ENCODE measurements at regions not wholly inside any gene's neighbourhood (a gene's known extent, or its start where the extent isn't known, plus 50 kb on each side); places are given as distances from the start of the nearest gene placed in this dataset.

DNA sequence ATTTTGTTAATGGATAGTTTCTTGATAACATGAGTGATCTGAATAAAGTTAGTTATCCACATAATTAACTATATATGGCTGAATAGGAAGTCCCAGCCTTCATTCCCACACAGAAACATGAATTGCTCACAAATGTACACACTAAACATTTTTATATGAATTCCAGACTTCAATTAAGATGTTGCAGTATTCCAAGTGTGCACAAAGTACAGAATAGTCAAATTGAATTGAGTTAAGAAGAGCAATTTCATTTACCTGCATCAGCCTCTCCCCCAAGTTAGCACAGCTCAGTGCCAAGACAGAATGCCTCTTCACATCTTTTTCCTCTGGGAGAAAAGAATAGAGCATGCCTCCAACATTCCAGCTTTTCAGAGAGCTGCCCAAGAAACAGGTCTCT lies 207.0 kb upstream of the SAMSN1 start:
- Histone ChIP-seq H3K79me2 (ENCODE audit: insufficient read depth, low read length) (no peaks in the 10 kb centered on the region), H3K4me1 (ENCODE audit: insufficient read depth, low read length, poor library complexity, severe bottlenecking) (peaks cover 13% of the 10 kb centered on the region), H3K9me2 (replicated peaks; ENCODE audit: low read depth, low read length) (no peaks in the 10 kb centered on the region), H3K4me3 (ENCODE audit: low read length, poor library complexity, severe bottlenecking) (no peak overlapping the region), H3K9me3 (ENCODE audit: insufficient read depth, low read depth, low read length) (no peaks in the 10 kb centered on the region), H3K4me2 (ENCODE audit: low read depth, low read length, poor library complexity, severe bottlenecking) (peak overlapping the region; percentile 8), H2AFZ (ENCODE audit: low read length) (peak overlapping the region; percentile 80), H4K20me1 (ENCODE audit: insufficient read depth, low read length, poor library complexity, severe bottlenecking) (no peaks in the 10 kb centered on the region), H3F3A (ENCODE audit: low read depth) (no peaks in the 10 kb centered on the region), H3K9ac (ENCODE audit: low read depth, low read length, poor library complexity, severe bottlenecking) (no peak overlapping the region), H3K36me3 (ENCODE audit: insufficient read depth, low read length) (no peaks in the 10 kb centered on the region), H3K27me3 (ENCODE audit: insufficient read depth, low read length, poor library complexity, severe bottlenecking) (no peaks in the 10 kb centered on the region)
- TF ChIP-seq EZH2phosphoT487 (IDR thresholded peaks at IDR 0.05; ENCODE audit: borderline replicate concordance), result no peak
- TF ChIP-seq, protein P1, sequence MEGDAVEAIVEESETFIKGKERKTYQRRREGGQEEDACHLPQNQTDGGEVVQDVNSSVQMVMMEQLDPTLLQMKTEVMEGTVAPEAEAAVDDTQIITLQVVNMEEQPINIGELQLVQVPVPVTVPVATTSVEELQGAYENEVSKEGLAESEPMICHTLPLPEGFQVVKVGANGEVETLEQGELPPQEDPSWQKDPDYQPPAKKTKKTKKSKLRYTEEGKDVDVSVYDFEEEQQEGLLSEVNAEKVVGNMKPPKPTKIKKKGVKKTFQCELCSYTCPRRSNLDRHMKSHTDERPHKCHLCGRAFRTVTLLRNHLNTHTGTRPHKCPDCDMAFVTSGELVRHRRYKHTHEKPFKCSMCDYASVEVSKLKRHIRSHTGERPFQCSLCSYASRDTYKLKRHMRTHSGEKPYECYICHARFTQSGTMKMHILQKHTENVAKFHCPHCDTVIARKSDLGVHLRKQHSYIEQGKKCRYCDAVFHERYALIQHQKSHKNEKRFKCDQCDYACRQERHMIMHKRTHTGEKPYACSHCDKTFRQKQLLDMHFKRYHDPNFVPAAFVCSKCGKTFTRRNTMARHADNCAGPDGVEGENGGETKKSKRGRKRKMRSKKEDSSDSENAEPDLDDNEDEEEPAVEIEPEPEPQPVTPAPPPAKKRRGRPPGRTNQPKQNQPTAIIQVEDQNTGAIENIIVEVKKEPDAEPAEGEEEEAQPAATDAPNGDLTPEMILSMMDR (conservative IDR thresholded peaks at IDR 0.05; ENCODE audit: low read length), result no peak

DNA sequence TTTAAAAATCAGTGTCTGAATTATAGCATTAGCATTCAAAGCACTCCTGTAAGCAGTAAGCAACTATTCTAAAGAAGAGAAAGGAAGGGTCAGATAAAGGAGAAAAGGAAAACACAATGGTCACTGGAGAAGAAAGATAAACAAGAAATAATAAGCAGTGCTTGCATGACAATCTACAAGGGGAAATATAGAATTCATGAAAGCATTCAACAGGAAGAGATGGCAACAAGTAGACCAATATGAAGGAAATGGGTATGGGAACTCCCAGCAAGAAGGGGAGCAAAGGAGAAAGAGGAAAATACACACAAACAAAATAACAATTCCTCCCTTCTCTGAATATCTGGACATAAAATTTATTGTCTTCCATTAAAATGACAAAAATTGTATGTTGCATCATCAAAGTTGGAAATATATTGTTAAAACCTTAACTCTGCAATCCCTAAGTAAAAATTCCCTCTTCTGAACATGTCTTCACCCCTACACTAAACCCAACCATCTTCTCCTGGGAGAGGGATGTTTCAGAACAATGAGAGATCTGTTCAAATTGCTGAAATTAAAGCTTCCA lies 206.3 kb upstream of the SAMSN1 start:
- 0 out of 2 replicates have a peak overlapping the region, but pooled peaks have one; percentile 80 for H2AFZ ChIP-seq (ENCODE audit: low read length)
- no peak for TF ChIP-seq EZH2phosphoT487 (IDR thresholded peaks at IDR 0.05; ENCODE audit: borderline replicate concordance)
- TF ChIP-seq, protein P1 (conservative IDR thresholded peaks at IDR 0.05; ENCODE audit: low read length), result no peak
- no peak overlapping the region for H3K9ac ChIP-seq (ENCODE audit: low read depth, low read length, poor library complexity, severe bottlenecking)
- no peaks in the 10 kb centered on the region for H3K79me2 ChIP-seq (ENCODE audit: insufficient read depth, low read length)
- H3F3A ChIP-seq (ENCODE audit: low read depth), result no peaks in the 10 kb centered on the region
- no peaks in the 10 kb centered on the region for H3K9me2 ChIP-seq (replicated peaks; ENCODE audit: low read depth, low read length)
- no peaks in the 10 kb centered on the region for H3K36me3 ChIP-seq (ENCODE audit: insufficient read depth, low read length)
- H3K4me2 ChIP-seq (ENCODE audit: low read depth, low read length, poor library complexity, severe bottlenecking), result no peak overlapping the region
- H4K20me1 ChIP-seq (ENCODE audit: insufficient read depth, low read length, poor library complexity, severe bottlenecking), result no peaks in the 10 kb centered on the region
- no peaks in the 10 kb centered on the region for H3K9me3 ChIP-seq (ENCODE audit: insufficient read depth, low read depth, low read length)
- H3K4me1 ChIP-seq (ENCODE audit: insufficient read depth, low read length, poor library complexity, severe bottlenecking), result peaks cover 13% of the 10 kb centered on the region
- no peak overlapping the region for H3K4me3 ChIP-seq (ENCODE audit: low read length, poor library complexity, severe bottlenecking)
- H3K27me3 ChIP-seq (ENCODE audit: insufficient read depth, low read length, poor library complexity, severe bottlenecking), result no peaks in the 10 kb centered on the region

DNA sequence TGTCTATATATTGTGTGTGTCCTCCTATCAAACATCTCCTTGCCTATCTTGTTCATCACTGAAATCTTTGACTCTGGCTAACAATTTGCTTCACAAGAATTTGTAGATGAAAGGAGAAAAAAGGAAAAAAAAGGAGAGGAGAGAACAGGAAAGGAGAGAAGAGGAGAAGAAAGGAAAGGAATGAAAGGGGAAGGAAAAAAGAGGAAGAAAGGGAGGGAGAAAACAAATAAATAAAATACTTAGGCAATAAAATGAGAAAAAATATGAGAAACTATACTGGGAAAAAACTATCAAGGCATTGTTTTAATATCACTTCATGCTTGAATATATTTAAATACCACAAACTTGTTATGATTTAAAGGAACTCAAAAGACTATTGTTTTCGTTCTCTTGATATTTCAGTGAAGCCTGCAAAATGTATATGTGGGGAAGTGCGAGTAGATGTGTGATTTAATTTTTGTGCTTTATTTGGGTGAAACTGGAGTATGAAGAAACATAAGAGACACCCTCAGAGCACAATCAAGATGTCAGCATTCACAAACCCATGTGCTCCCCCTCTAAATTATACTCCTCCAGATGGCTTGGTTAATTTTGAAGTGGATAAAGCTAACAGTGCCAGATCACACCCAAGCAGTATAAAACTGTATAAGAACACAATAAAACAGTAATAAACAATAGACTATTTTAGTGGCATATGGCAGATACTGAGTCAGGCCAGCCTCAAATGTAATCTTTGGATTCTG lies 205.7 kb upstream of the SAMSN1 start:
- H3K4me1 ChIP-seq (ENCODE audit: insufficient read depth, low read length, poor library complexity, severe bottlenecking), result peaks cover 13% of the 10 kb centered on the region
- H3K36me3 ChIP-seq (ENCODE audit: insufficient read depth, low read length), result no peaks in the 10 kb centered on the region
- no peak overlapping the region for H2AFZ ChIP-seq (ENCODE audit: low read length)
- no peaks in the 10 kb centered on the region for H4K20me1 ChIP-seq (ENCODE audit: insufficient read depth, low read length, poor library complexity, severe bottlenecking)
- H3F3A ChIP-seq (ENCODE audit: low read depth), result no peaks in the 10 kb centered on the region
- no peak overlapping the region for H3K4me3 ChIP-seq (ENCODE audit: low read length, poor library complexity, severe bottlenecking)
- H3K9me2 ChIP-seq (replicated peaks; ENCODE audit: low read depth, low read length), result no peaks in the 10 kb centered on the region
- H3K9ac ChIP-seq (ENCODE audit: low read depth, low read length, poor library complexity, severe bottlenecking), result no peak overlapping the region
- H3K9me3 ChIP-seq (ENCODE audit: insufficient read depth, low read depth, low read length), result no peaks in the 10 kb centered on the region
- TF ChIP-seq EZH2phosphoT487 (IDR thresholded peaks at IDR 0.05; ENCODE audit: borderline replicate concordance), result no peak
- TF ChIP-seq, protein P1 (conservative IDR thresholded peaks at IDR 0.05; ENCODE audit: low read length), result no peak
- no peaks in the 10 kb centered on the region for H3K79me2 ChIP-seq (ENCODE audit: insufficient read depth, low read length)
- no peak overlapping the region for H3K4me2 ChIP-seq (ENCODE audit: low read depth, low read length, poor library complexity, severe bottlenecking)
- no peaks in the 10 kb centered on the region for H3K27me3 ChIP-seq (ENCODE audit: insufficient read depth, low read length, poor library complexity, severe bottlenecking)

Data from Loucy (cell line).